Mammary epithelial cell (primary cell): ENCODE measurements at regions not wholly inside any gene's neighbourhood (a gene's known extent, or its start where the extent isn't known, plus 50 kb on each side); places are given as distances from the start of the nearest gene placed in this dataset.

Source experiments
- CTCF ChIP-seq, 2 donors: IDR thresholded peaks in 1 of 2; conservative IDR thresholded peaks in 1 of 2; 2 replicates each; pipeline ENCODE4 v1.5.1; 2011 to 2012; ENCODE audit warnings: inconsistent platforms in 2 of 2, low read length in 2 of 2, mild to moderate bottlenecking in 2 of 2, control low read depth in 1 of 2, low read depth in 1 of 2; ENCODE audit not compliant: insufficient read depth in 1 of 2; ENCODE audit errors: extremely low read depth in 1 of 2
- EZH2 ChIP-seq: IDR thresholded peaks from 2 replicates; pipeline ENCODE4 v1.6.1; 2012; ENCODE audit warnings: low read length, inconsistent platforms, borderline replicate concordance

- TF ChIP-seq CTCF (conservative IDR thresholded peaks at IDR 0.05 in 1 of 2, IDR thresholded peaks at IDR 0.05 in 1 of 2; ENCODE audit: extremely low read depth in 1 of 2, insufficient read depth in 1 of 2, low read depth in 1 of 2, low read length in 2 of 2) (no peak), EZH2 (no peak)
Observed at GRCh38 chr20:34189572-34190163, 51.6 kb upstream of the ASIP start.
